ENCODE measurements at regions not wholly inside any gene's neighbourhood (a gene's known extent, or its start where the extent isn't known, plus 50 kb on each side); places are given as distances from the start of the nearest gene placed in this dataset.
"Not testable (repeated sequence)": the region's sequence is repeated elsewhere in the genome, so short reads cannot be mapped to it uniquely, and the experiment has no call there.

GRCh38 chr4:101418466-101418865, 71.1 kb upstream of the PPP3CA start:
- DNase-seq (ENCODE audit: low read depth in 2 of 2), result no peak

GRCh38 chr4:101418055-101418454, 70.7 kb upstream of the PPP3CA start:
- DNase-seq (ENCODE audit: low read depth in 2 of 2), result peak; percentile 28 to 33

- DNase-seq (ENCODE audit: low read depth in 2 of 2), result no peak
Observed at GRCh38 chr4:101417046-101417445, 69.7 kb upstream of the PPP3CA start.

GRCh38 chr4:101415962-101416361, 68.6 kb upstream of the PPP3CA start:
- DNase-seq (ENCODE audit: low read depth in 2 of 2), result no peak

GRCh38 chr4:101414496-101414895, 67.2 kb upstream of the PPP3CA start:
- no peak for DNase-seq (ENCODE audit: low read depth in 2 of 2)

GRCh38 chr4:101411926-101412325, 64.6 kb upstream of the PPP3CA start:
- DNase-seq (ENCODE audit: low read depth in 2 of 2), result no peak

- DNase-seq (ENCODE audit: low read depth in 2 of 2), result not testable (repeated sequence)
Observed at GRCh38 chr4:101411281-101411910, 64.1 kb upstream of the PPP3CA start.

GRCh38 chr4:101400096-101400495, 52.8 kb upstream of the PPP3CA start:
- no peak for DNase-seq (ENCODE audit: low read depth in 2 of 2)

- no peak for DNase-seq (ENCODE audit: low read depth in 2 of 2)
Observed at GRCh38 chr4:101398807-101399206, 51.5 kb upstream of the PPP3CA start.

All from stimulated activated CD8-positive, alpha-beta memory T cell treated with anti-CD3 and anti-CD28 coated beads, Interleukin-2, amount 100 ng/mL, for 1 hour (primary cell).